CD4-positive, alpha-beta T cell (primary cell): ENCODE measurements at regions not wholly inside any gene's neighbourhood (a gene's known extent, or its start where the extent isn't known, plus 50 kb on each side); places are given as distances from the start of the nearest gene placed in this dataset.

Experiments used
- ATAC-seq: fragments of 200-7000 bp; cut with Tn5 transposase; one replicate; pipeline ENCODE4 v1.10.0; 2022; ENCODE audit warnings: mild to moderate bottlenecking; ENCODE audit not compliant: poor library complexity
- CTCF ChIA-PET: fragments of 350-600 bp; sonication (Branson Sonifier 250); formaldehyde crosslinking; loops from one replicate; lab custom pipeline; 2021; ENCODE audit warnings: antibody characterized with exemption, inconsistent platforms; lab: Charles Lee
- POLR2A ChIA-PET: fragments of 350-600 bp; sonication (Branson Sonifier 250); formaldehyde crosslinking; loops from one replicate; lab custom pipeline; 2021; ENCODE audit warnings: antibody characterized with exemption, inconsistent platforms; lab: Charles Lee
- DNase-seq, 14 experiments: peaks; one replicate each; pipeline ENCODE4 v3.0.0-alpha.2; 2013 to 2020; ENCODE audit warnings: mixed read lengths in 2 of 14
- H3K27ac ChIP-seq, 2 donors: one replicate each; pipeline versions ENCODE4 v1.5.1 to v1.7.0; 2013; ENCODE audit warnings: low read length in 2 of 2, low read depth in 1 of 2, mild to moderate bottlenecking in 1 of 2
- H3K27me3 ChIP-seq, 2 experiments: 1 replicate in 1 of 2; 2 replicates in 1 of 2; pipeline versions ENCODE4 v1.6.1 to v1.7.0; 2013; ENCODE audit warnings: low read length in 2 of 2, control low read depth in 1 of 2, mild to moderate bottlenecking in 1 of 2, moderate library complexity in 1 of 2; ENCODE audit not compliant: insufficient read depth in 2 of 2, control insufficient read depth in 1 of 2
- H3K36me3 ChIP-seq: one replicate; pipeline ENCODE4 v1.6.1; 2013; ENCODE audit warnings: low read length, control low read depth; ENCODE audit not compliant: insufficient read depth
- H3K4me1 ChIP-seq: one replicate; pipeline ENCODE4 v1.6.1; 2013; ENCODE audit warnings: low read length, control low read depth; ENCODE audit not compliant: insufficient read depth
- H3K4me3 ChIP-seq: one replicate; pipeline ENCODE4 v1.5.1; 2013; ENCODE audit warnings: mild to moderate bottlenecking, low read length, moderate library complexity
- H3K9me3 ChIP-seq, 2 experiments: 1 replicate in 1 of 2; 2 replicates in 1 of 2; pipeline versions ENCODE4 v1.6.1 to v1.7.0; 2013; ENCODE audit warnings: low read length in 2 of 2, mild to moderate bottlenecking in 2 of 2, control low read depth in 1 of 2, moderate library complexity in 1 of 2; ENCODE audit not compliant: control insufficient read depth in 1 of 2, insufficient read depth in 1 of 2
- H3K27ac Mint-ChIP-seq: one replicate; pipeline ENCODE4 v1.8.0; 2020; ENCODE audit warnings: mixed read lengths
- H3K27me3 Mint-ChIP-seq: one replicate; pipeline ENCODE4 v1.8.0; 2021; ENCODE audit warnings: mixed read lengths
- H3K36me3 Mint-ChIP-seq: one replicate; pipeline ENCODE4 v1.8.0; 2021; ENCODE audit warnings: low read depth, mixed read lengths
- H3K4me1 Mint-ChIP-seq: one replicate; pipeline ENCODE4 v1.8.0; 2021; ENCODE audit warnings: low read depth, mixed read lengths
- H3K4me3 Mint-ChIP-seq: one replicate; pipeline ENCODE4 v1.8.0; 2020; ENCODE audit warnings: mild to moderate bottlenecking, mixed read lengths
- H3K9me3 Mint-ChIP-seq: one replicate; pipeline ENCODE4 v1.8.0; 2020; ENCODE audit warnings: mixed read lengths
- intact Hi-C, 2 experiments: fragments of 100-400 bp; cut with DNase I in 1 of 2; cut with micrococcal nuclease in 1 of 2; formaldehyde crosslinking; loops; one replicate each; pipeline versions ENCODE4 v1.15.1 to v1.9.0; 2023 to 2025; cut with DNase I, micrococcal nuclease
- TF ChIP-seq, protein P1 (sequence below): fragments of 200-600 bp; IDR thresholded peaks from one replicate; pipeline ENCODE4 v1.8.0; 2022; ENCODE audit warnings: antibody characterized with exemption, mild to moderate bottlenecking

DNA sequence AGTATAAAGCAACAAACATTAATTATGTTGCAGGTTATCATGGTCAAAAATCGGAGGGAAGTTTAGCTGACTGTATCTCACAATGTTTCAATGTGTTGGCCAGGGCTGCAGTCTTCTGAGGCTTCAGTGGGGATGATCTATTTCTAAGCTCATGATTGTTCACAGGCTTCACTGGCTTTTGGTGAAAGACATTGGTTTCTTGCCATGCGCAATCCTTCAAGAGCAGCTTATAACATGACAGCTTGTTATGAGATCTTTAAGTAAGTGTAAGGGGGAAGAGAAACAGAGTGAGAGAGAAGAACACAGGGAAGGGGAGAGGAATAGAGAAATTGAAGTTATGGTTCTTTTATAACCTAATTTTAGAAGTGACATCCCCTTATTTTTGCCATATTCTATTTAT, 385.9 kb upstream of the CHD1 start:
- no peaks in the 10 kb centered on the region for H3K36me3 Mint-ChIP-seq

DNA sequence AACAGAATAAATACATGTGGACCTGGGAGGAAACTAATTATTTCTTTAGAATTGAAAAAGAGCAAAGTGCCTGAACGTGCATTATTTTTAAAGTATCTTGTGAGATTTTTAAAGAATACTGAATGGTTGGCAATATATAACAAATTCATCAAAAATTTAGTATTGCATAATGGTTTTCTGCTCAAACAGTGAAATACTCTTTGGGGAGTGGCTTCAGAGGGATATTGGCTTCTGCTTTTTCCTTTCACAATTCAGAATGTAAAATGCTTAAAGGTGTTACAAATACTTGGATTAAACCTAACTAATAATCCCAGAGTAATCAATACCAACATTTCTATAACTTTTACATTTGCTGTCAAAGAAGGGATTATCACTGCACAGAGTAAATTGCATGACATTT, 379.3 kb upstream of the CHD1 start:
- TF ChIP-seq, protein P1, sequence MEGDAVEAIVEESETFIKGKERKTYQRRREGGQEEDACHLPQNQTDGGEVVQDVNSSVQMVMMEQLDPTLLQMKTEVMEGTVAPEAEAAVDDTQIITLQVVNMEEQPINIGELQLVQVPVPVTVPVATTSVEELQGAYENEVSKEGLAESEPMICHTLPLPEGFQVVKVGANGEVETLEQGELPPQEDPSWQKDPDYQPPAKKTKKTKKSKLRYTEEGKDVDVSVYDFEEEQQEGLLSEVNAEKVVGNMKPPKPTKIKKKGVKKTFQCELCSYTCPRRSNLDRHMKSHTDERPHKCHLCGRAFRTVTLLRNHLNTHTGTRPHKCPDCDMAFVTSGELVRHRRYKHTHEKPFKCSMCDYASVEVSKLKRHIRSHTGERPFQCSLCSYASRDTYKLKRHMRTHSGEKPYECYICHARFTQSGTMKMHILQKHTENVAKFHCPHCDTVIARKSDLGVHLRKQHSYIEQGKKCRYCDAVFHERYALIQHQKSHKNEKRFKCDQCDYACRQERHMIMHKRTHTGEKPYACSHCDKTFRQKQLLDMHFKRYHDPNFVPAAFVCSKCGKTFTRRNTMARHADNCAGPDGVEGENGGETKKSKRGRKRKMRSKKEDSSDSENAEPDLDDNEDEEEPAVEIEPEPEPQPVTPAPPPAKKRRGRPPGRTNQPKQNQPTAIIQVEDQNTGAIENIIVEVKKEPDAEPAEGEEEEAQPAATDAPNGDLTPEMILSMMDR = no peak
- no peaks in the 10 kb centered on the region for H3K4me1 ChIP-seq
- H3K27me3 Mint-ChIP-seq = no peaks in the 10 kb centered on the region
- ChIA-PET CTCF (no interaction called here), POLR2A (no interaction called here)
- intact Hi-C loops = no loop called here
- no peaks in the 10 kb centered on the region for H3K4me1 Mint-ChIP-seq
- H3K27ac ChIP-seq = no peak overlapping the region
- DNase-seq (no peak), ATAC-seq (no peak)
- no peaks in the 10 kb centered on the region for H3K36me3 Mint-ChIP-seq
- no peak overlapping the region for H3K27ac Mint-ChIP-seq
- no peak overlapping the region for H3K4me3 ChIP-seq
- H3K27me3 ChIP-seq = no peaks in the 10 kb centered on the region
- H3K4me3 Mint-ChIP-seq = no peak overlapping the region
- H3K9me3 Mint-ChIP-seq = no peaks in the 10 kb centered on the region
- no peaks in the 10 kb centered on the region for H3K9me3 ChIP-seq
- H3K36me3 ChIP-seq = no peaks in the 10 kb centered on the region

More for the DNA sequence above, 385.9 kb upstream of the CHD1 start:
- H3K9me3 Mint-ChIP-seq = peaks cover 3% of the 10 kb centered on the region
- no peak for DNase-seq
- TF ChIP-seq, protein P1 = no peak
- no peak overlapping the region for H3K4me3 ChIP-seq
- H3K36me3 ChIP-seq = no peaks in the 10 kb centered on the region
- ChIA-PET CTCF (no interaction called here), POLR2A (no interaction called here)
- intact Hi-C loops = no loop called here
- no peak overlapping the region for H3K4me3 Mint-ChIP-seq
- H3K27ac Mint-ChIP-seq = no peak overlapping the region
- H3K27ac ChIP-seq = no peak overlapping the region
- H3K27me3 Mint-ChIP-seq = no peaks in the 10 kb centered on the region
- no peak for ATAC-seq
- no peaks in the 10 kb centered on the region for H3K9me3 ChIP-seq
- no peaks in the 10 kb centered on the region for H3K4me1 Mint-ChIP-seq
- H3K4me1 ChIP-seq = no peaks in the 10 kb centered on the region
- H3K27me3 ChIP-seq = no peaks in the 10 kb centered on the region

DNA sequence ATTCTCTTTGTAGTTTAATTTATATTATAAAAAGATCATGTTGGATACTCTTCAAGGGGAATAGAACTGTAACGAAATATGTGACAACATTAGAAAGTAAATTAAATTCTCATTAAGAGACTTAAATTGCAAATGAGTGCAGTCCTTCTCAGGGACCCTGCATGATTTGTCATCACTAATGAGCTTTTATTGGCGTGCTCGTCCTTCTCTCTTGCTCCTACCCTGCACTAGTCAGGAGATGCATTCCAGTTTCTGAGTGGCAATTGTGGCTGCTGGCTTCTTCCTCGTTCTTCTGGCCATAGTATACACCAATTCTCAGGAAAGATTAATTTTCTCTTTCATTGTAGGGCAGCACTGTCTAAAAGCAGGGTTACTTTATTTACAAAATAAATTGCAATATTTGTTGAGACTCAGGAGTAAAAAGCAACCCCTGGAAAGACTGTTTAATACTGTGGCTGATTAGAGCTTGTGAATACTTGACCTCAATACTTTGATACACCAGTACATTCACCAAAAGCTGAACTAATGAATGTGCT, 376.3 kb upstream of the CHD1 start:
- Mint-ChIP-seq H3K36me3 (no peaks in the 10 kb centered on the region), H3K4me1 (no peaks in the 10 kb centered on the region), H3K27me3 (no peaks in the 10 kb centered on the region), H3K4me3 (no peak overlapping the region), H3K9me3 (no peaks in the 10 kb centered on the region), H3K27ac (no peak overlapping the region)
- ChIA-PET POLR2A (no interaction called here), CTCF (interaction anchor here (0.6 kb wide), 1 partner anchor 973 kb away, joined by 3 read pairs; no protein-coding TSS in a partner anchor)
- TF ChIP-seq, protein P1 = no peak
- intact Hi-C loops = no loop called here
- Histone ChIP-seq H3K4me1 (no peaks in the 10 kb centered on the region), H3K27me3 (no peaks in the 10 kb centered on the region), H3K4me3 (no peak overlapping the region), H3K27ac (no peak overlapping the region), H3K36me3 (no peaks in the 10 kb centered on the region), H3K9me3 (peaks cover 0 to 3% of the 10 kb centered on the region in 2 experiments)
- no peak for ATAC-seq
- DNase-seq = no peak
